ENCODE measurements at regions not wholly inside any gene's neighbourhood (a gene's known extent, or its start where the extent isn't known, plus 50 kb on each side); places are given as distances from the start of the nearest gene placed in this dataset.

DNA sequence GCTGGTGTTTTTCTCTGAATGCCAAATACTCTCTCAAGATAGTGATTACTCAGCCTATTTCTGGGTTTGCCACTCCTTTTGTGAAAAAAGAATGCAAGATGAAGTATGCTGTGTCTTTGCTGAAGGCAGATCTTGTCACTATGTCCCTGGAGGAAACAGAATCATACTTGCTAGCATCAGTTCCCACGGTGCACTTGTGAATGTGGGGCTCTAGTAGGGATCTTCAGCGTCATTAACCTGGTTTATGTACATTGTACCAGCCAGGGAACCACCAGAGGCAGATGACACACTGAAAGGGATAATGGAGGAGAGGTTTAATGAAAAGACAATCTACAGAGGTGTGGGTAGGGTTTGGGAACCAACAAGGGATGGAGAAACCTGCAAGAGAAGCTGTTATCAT is 131.0 kb upstream of the CXCR4 start:
- Histone ChIP-seq H2AFZ (ENCODE audit: control insufficient read depth, low read length) (no peak overlapping the region), H3K9me3 (ENCODE audit: control insufficient read depth, low read depth, low read length) (no peaks in the 10 kb centered on the region), H3K27ac (ENCODE audit: control insufficient read depth, insufficient read depth, low read length) (no peak overlapping the region), H3K4me1 (ENCODE audit: control insufficient read depth, extremely low read depth, insufficient read depth, low read length) (peaks cover 2% of the 10 kb centered on the region), H3K9me1 (ENCODE audit: control insufficient read depth, extremely low read depth, insufficient read depth, low read length) (no peaks in the 10 kb centered on the region), H3K4me3 (ENCODE audit: control insufficient read depth in 2 of 3, extremely low read depth in 1 of 3, insufficient read depth in 2 of 3, low read depth in 1 of 3, low read length in 3 of 3) (no peak overlapping the region), H3K79me2 (ENCODE audit: control insufficient read depth, insufficient read depth, low read length) (no peaks in the 10 kb centered on the region), H4K20me1 (ENCODE audit: control insufficient read depth, extremely low read depth, insufficient read depth, low read length) (no peaks in the 10 kb centered on the region), H3K9ac (ENCODE audit: control insufficient read depth, extremely low read depth, insufficient read depth, low read length) (no peak overlapping the region), H3K4me2 (ENCODE audit: control insufficient read depth, extremely low read depth, insufficient read depth, low read depth, low read length) (no peak overlapping the region), H3K27me3 (ENCODE audit: control insufficient read depth, extremely low read depth, insufficient read depth, low read length) (no peaks in the 10 kb centered on the region), H3K36me3 (ENCODE audit: control insufficient read depth in 2 of 2, extremely low read depth in 1 of 2, insufficient read depth in 2 of 2, low read length in 2 of 2) (no peaks in the 10 kb centered on the region)
- DNase-seq (ENCODE audit: low read depth, low spot score): no peak
- dilution Hi-C loops (cut with MboI; ENCODE audit: extremely low pct_ligation_motif_present, low sequenced_read_pairs): no loop called here
- FAIRE-seq: no peak
- TF ChIP-seq, protein P1, sequence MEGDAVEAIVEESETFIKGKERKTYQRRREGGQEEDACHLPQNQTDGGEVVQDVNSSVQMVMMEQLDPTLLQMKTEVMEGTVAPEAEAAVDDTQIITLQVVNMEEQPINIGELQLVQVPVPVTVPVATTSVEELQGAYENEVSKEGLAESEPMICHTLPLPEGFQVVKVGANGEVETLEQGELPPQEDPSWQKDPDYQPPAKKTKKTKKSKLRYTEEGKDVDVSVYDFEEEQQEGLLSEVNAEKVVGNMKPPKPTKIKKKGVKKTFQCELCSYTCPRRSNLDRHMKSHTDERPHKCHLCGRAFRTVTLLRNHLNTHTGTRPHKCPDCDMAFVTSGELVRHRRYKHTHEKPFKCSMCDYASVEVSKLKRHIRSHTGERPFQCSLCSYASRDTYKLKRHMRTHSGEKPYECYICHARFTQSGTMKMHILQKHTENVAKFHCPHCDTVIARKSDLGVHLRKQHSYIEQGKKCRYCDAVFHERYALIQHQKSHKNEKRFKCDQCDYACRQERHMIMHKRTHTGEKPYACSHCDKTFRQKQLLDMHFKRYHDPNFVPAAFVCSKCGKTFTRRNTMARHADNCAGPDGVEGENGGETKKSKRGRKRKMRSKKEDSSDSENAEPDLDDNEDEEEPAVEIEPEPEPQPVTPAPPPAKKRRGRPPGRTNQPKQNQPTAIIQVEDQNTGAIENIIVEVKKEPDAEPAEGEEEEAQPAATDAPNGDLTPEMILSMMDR (optimal IDR thresholded peaks at IDR 0.05 in 1 of 3, IDR thresholded peaks at IDR 0.05 in 1 of 3, conservative IDR thresholded peaks at IDR 0.05 in 1 of 3; ENCODE audit: extremely low read depth in 1 of 3, insufficient read depth in 2 of 3, low read length in 3 of 3): no peak
- TF ChIP-seq EZH2 (IDR thresholded peaks at IDR 0.05; ENCODE audit: low read length): no peak

DNA sequence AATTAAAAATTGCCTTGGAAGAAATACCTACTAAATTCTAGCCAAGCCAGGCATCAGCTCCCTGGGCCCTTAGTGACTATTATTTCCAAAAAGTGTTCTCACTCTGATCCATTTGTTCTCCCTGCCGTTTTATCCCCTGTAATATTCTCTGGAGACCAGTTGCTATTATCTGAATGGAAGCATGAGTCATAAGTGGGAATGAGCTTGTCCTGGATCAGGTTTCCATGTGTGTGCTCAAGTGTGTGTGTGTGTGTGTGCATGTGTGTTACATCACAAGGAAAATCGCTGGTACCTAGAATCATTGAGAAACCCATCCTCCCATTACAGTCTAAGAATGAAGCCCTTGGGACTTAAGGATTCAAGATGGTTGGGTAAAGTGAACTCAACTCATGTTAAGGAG is 130.3 kb upstream of the CXCR4 start:
- Histone ChIP-seq H3K9me1 (ENCODE audit: control insufficient read depth, extremely low read depth, insufficient read depth, low read length) (no peaks in the 10 kb centered on the region), H3K27ac (ENCODE audit: control insufficient read depth, insufficient read depth, low read length) (no peak overlapping the region), H3K27me3 (ENCODE audit: control insufficient read depth, extremely low read depth, insufficient read depth, low read length) (no peaks in the 10 kb centered on the region), H3K9me3 (ENCODE audit: control insufficient read depth, low read depth, low read length) (no peaks in the 10 kb centered on the region), H3K79me2 (ENCODE audit: control insufficient read depth, insufficient read depth, low read length) (no peaks in the 10 kb centered on the region), H4K20me1 (ENCODE audit: control insufficient read depth, extremely low read depth, insufficient read depth, low read length) (no peaks in the 10 kb centered on the region), H3K4me3 (ENCODE audit: control insufficient read depth in 2 of 3, extremely low read depth in 1 of 3, insufficient read depth in 2 of 3, low read depth in 1 of 3, low read length in 3 of 3) (no peak overlapping the region), H3K4me1 (ENCODE audit: control insufficient read depth, extremely low read depth, insufficient read depth, low read length) (peaks cover 2% of the 10 kb centered on the region), H3K9ac (ENCODE audit: control insufficient read depth, extremely low read depth, insufficient read depth, low read length) (no peak overlapping the region), H2AFZ (ENCODE audit: control insufficient read depth, low read length) (no peak overlapping the region), H3K36me3 (ENCODE audit: control insufficient read depth in 2 of 2, extremely low read depth in 1 of 2, insufficient read depth in 2 of 2, low read length in 2 of 2) (no peaks in the 10 kb centered on the region), H3K4me2 (ENCODE audit: control insufficient read depth, extremely low read depth, insufficient read depth, low read depth, low read length) (no peak overlapping the region)
- no peak for TF ChIP-seq EZH2 (IDR thresholded peaks at IDR 0.05; ENCODE audit: low read length)
- TF ChIP-seq, protein P1 (optimal IDR thresholded peaks at IDR 0.05 in 1 of 3, IDR thresholded peaks at IDR 0.05 in 1 of 3, conservative IDR thresholded peaks at IDR 0.05 in 1 of 3; ENCODE audit: extremely low read depth in 1 of 3, insufficient read depth in 2 of 3, low read length in 3 of 3): no peak
- FAIRE-seq: no peak
- no peak for DNase-seq (ENCODE audit: low read depth, low spot score)
- dilution Hi-C loops (cut with MboI; ENCODE audit: extremely low pct_ligation_motif_present, low sequenced_read_pairs): no loop called here

Data from keratinocyte (primary cell).